ENCODE measurements at regions not wholly inside any gene's neighbourhood (a gene's known extent, or its start where the extent isn't known, plus 50 kb on each side); places are given as distances from the start of the nearest gene placed in this dataset.

GRCh38 chr2:13030606-13031005 is 313.9 kb downstream of the TRIB2 start:
- H3K9me3 ChIP-seq: no peaks in the 10 kb centered on the region
- ATAC-seq (no peak), DNase-seq (no peak)
- H3K4me3 ChIP-seq: no peak overlapping the region
- H3K27ac ChIP-seq: no peak overlapping the region
- H3K4me1 ChIP-seq: no peaks in the 10 kb centered on the region
- in situ Hi-C loops (cut with MboI; ENCODE audit: low sequenced_read_pairs in 4 of 4) (no loop called here), intact Hi-C loops (cut with DNase I; ENCODE audit: low total_unique reads) (no loop called here)
- H3K36me3 ChIP-seq: no peaks in the 10 kb centered on the region
- TF ChIP-seq CTCF (IDR thresholded peaks at IDR 0.05 in 4 of 5, conservative IDR thresholded peaks at IDR 0.05 in 1 of 5) (no peak), POLR2A (IDR thresholded peaks at IDR 0.05) (no peak)
- no peaks in the 10 kb centered on the region for H3K27me3 ChIP-seq

DNA sequence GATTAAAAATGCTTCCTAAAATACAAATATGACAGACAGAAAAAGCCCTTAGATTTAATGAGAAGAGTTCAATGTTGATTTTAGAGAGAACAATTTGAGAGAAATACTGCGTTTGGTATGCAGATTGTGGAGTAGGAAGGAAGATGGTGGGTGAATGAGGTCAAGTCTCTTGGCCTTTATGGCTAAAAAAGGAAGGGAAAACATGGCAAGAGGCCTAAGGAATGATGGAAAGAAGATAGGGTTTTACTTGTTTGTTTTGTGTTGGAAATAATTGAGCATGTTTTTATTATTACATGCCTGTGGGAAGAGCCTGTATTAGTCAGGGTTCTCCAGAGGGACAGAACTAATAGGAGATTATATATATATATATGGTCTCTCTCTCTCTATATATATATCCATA is 318.1 kb downstream of the TRIB2 start:
- Histone ChIP-seq H3K4me1 (no peaks in the 10 kb centered on the region), H3K9me3 (no peaks in the 10 kb centered on the region), H3K27ac (no peak overlapping the region), H3K27me3 (no peaks in the 10 kb centered on the region), H3K36me3 (no peaks in the 10 kb centered on the region), H3K4me3 (no peak overlapping the region)
- no peak for DNase-seq
- in situ Hi-C loops (cut with MboI; ENCODE audit: low sequenced_read_pairs in 4 of 4) (no loop called here), intact Hi-C loops (cut with DNase I; ENCODE audit: low total_unique reads) (no loop called here)
- ATAC-seq: no peak
- no peak for TF ChIP-seq POLR2A (IDR thresholded peaks at IDR 0.05)
- no peak for TF ChIP-seq CTCF (IDR thresholded peaks at IDR 0.05 in 4 of 5, conservative IDR thresholded peaks at IDR 0.05 in 1 of 5)

DNA sequence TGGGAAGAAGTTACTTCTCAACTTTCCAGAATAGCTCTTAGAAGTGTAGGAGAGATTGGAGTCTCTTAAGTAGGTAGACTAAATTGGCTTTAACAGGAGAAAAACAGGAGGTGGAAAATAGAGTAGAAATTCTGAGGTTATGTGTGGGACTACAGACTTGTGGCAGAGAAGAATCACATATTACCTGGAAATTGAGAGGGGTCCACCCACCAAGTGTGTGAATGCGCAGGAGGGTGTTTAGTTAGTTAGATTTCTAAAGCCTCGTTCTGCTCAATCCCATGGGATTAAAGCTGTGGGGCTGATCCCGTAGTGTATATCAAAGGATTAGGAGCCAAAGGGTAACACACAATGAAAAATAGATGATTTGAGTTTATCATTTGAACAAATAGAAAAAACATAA is 319.1 kb downstream of the TRIB2 start:
- no peaks in the 10 kb centered on the region for H3K4me1 ChIP-seq
- no peak for ATAC-seq
- H3K9me3 ChIP-seq: no peaks in the 10 kb centered on the region
- no peaks in the 10 kb centered on the region for H3K36me3 ChIP-seq
- intact Hi-C loops (cut with DNase I; ENCODE audit: low total_unique reads): no loop called here
- no peaks in the 10 kb centered on the region for H3K27me3 ChIP-seq
- in situ Hi-C loops (cut with MboI; ENCODE audit: low sequenced_read_pairs in 4 of 4): no loop called here
- no peak overlapping the region for H3K27ac ChIP-seq
- H3K4me3 ChIP-seq: no peak overlapping the region
- TF ChIP-seq POLR2A (IDR thresholded peaks at IDR 0.05) (no peak), CTCF (IDR thresholded peaks at IDR 0.05 in 4 of 5, conservative IDR thresholded peaks at IDR 0.05 in 1 of 5) (no peak)
- DNase-seq: no peak

DNA sequence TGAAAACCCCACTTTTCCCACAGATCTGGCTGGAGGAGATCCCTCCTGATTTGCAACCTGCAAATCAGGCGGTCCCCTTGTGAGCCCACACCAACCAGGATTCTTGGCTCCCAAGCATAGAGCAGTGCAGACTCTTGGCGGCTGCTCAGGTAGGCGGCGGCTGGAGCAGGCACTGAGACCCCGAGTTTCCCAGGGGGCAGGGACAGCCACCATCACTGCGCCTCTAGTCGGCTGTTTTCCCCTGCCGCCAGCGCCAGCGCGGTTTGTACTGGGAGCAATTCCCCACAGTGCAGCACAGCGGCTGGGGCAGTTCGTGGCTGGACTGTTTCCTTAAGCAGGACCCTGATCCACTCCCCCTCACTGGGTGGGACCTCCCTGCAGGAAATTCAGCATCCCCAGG is 323.3 kb downstream of the TRIB2 start:
- intact Hi-C loops (cut with DNase I; ENCODE audit: low total_unique reads): no loop called here
- Histone ChIP-seq H3K9me3 (no peaks in the 10 kb centered on the region), H3K27me3 (no peaks in the 10 kb centered on the region), H3K27ac (no peak overlapping the region), H3K4me1 (no peaks in the 10 kb centered on the region), H3K36me3 (no peaks in the 10 kb centered on the region), H3K4me3 (no peak overlapping the region)
- TF ChIP-seq POLR2A (IDR thresholded peaks at IDR 0.05): no peak
- TF ChIP-seq CTCF (IDR thresholded peaks at IDR 0.05 in 4 of 5, conservative IDR thresholded peaks at IDR 0.05 in 1 of 5): no peak
- DNase-seq: no peak
- no peak for ATAC-seq
- in situ Hi-C loops (cut with MboI; ENCODE audit: low sequenced_read_pairs in 4 of 4): no loop called here

DNA sequence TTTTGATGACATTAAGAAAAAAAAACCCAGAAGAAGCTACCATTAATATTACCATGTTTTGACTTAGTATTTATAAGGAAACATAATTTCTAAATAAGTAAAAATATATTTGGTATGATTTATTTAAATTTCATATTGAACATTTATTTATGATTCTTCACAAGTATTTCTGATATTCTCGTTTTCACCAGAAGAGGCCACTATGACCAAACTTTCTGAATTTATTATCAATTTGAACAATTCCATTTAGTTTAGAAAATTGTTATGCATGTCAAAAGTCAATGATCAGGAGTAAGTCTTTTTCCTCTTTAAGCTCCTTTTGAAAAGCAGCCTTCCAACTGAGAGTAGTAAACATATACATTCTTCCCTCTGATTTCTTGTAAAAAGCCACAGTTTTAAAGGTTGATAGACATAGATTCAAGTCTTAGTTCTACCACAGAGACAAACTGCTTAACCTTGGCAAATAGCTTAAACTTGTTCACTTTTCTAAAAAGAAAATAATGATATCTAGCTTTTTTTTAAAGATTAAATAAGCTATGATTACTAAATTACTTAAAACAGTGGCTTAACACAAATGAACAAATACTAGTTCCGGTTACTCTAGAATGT is 329.9 kb downstream of the TRIB2 start:
- intact Hi-C loops (cut with DNase I; ENCODE audit: low total_unique reads): no loop called here
- H3K27ac ChIP-seq: no peak overlapping the region
- no peaks in the 10 kb centered on the region for H3K9me3 ChIP-seq
- ATAC-seq (no peak), DNase-seq (no peak)
- no peak overlapping the region for H3K4me3 ChIP-seq
- no peak for TF ChIP-seq POLR2A (IDR thresholded peaks at IDR 0.05)
- TF ChIP-seq CTCF (IDR thresholded peaks at IDR 0.05 in 4 of 5, conservative IDR thresholded peaks at IDR 0.05 in 1 of 5): peak in 1 of 5 experiments; percentile 22
- no peaks in the 10 kb centered on the region for H3K36me3 ChIP-seq
- no peaks in the 10 kb centered on the region for H3K27me3 ChIP-seq
- no peaks in the 10 kb centered on the region for H3K4me1 ChIP-seq
- in situ Hi-C loops (cut with MboI; ENCODE audit: low sequenced_read_pairs in 4 of 4): no loop called here

Data from gastrocnemius medialis (tissue), 4 donors.